PC-3 (cell line): ENCODE measurements at regions not wholly inside any gene's neighbourhood (a gene's known extent, or its start where the extent isn't known, plus 50 kb on each side); places are given as distances from the start of the nearest gene placed in this dataset.

Experiments
- EZH2 ChIP-seq: fragments of 300-600 bp; sonication (generic); IDR thresholded peaks from one replicate; pipeline ENCODE4 v1.6.1; 2017; ENCODE audit warnings: antibody characterized with exemption, mild to moderate bottlenecking, low read length; ENCODE audit not compliant: unreplicated experiment
- TF ChIP-seq, protein P1 (sequence below): fragments of 300-600 bp; sonication (generic); conservative IDR thresholded peaks from 2 replicates; pipeline ENCODE4 v1.5.1; 2017; ENCODE audit warnings: antibody characterized with exemption, low read depth, mild to moderate bottlenecking, low read length

DNA sequence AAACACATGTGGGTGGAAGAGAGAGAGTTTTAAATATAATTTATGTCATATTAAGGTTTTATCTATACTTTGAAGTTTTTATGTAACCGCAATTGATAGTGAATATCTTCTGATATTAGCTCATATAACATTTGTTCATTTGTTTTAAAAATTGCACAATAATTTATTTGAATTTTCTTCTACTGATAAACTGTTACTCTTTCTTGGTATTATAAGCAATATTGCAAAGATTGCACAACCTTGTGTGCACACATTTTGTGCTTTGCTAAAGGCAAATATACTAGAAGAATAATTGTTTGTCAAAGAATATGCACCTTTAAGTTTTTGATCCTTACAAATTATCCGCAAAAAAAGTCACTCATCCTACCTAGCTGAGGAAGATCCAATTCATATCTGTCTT, 275.7 kb downstream of the TLR4 start:
- TF ChIP-seq, protein P1, sequence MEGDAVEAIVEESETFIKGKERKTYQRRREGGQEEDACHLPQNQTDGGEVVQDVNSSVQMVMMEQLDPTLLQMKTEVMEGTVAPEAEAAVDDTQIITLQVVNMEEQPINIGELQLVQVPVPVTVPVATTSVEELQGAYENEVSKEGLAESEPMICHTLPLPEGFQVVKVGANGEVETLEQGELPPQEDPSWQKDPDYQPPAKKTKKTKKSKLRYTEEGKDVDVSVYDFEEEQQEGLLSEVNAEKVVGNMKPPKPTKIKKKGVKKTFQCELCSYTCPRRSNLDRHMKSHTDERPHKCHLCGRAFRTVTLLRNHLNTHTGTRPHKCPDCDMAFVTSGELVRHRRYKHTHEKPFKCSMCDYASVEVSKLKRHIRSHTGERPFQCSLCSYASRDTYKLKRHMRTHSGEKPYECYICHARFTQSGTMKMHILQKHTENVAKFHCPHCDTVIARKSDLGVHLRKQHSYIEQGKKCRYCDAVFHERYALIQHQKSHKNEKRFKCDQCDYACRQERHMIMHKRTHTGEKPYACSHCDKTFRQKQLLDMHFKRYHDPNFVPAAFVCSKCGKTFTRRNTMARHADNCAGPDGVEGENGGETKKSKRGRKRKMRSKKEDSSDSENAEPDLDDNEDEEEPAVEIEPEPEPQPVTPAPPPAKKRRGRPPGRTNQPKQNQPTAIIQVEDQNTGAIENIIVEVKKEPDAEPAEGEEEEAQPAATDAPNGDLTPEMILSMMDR, result no peak
- no peak for TF ChIP-seq EZH2
